ENCODE measurements at regions not wholly inside any gene's neighbourhood (a gene's known extent, or its start where the extent isn't known, plus 50 kb on each side); places are given as distances from the start of the nearest gene placed in this dataset.

- Histone ChIP-seq H4K20me1 (ENCODE audit: insufficient read depth) (no peaks in the 10 kb centered on the region), H2AFZ (ENCODE audit: low read depth, low read length, poor library complexity, severe bottlenecking) (no peak overlapping the region), H3K9ac (ENCODE audit: low read length) (no peak overlapping the region), H3K27ac (ENCODE audit: low read depth, low read length) (no peak overlapping the region), H3K4me1 (ENCODE audit: control insufficient read depth in 1 of 2, insufficient read depth in 2 of 2, low read length in 2 of 2) (peaks cover 11 to 21% of the 10 kb centered on the region in 2 experiments), H3K79me2 (ENCODE audit: insufficient read depth, low read length) (no peaks in the 10 kb centered on the region), H3K9me3 (ENCODE audit: control insufficient read depth in 1 of 2, insufficient read depth in 1 of 2, low read depth in 1 of 2, low read length in 2 of 2) (no peaks in the 10 kb centered on the region), H3K36me3 (ENCODE audit: control insufficient read depth in 1 of 2, insufficient read depth in 2 of 2, low read length in 2 of 2) (no peaks in the 10 kb centered on the region), H3K27me3 (ENCODE audit: insufficient read depth, low read length) (no peaks in the 10 kb centered on the region), H3K4me2 (ENCODE audit: low read length) (no peak overlapping the region), H3K4me3 (replicated peaks in 1 of 2; ENCODE audit: low read depth in 1 of 2, low read length in 2 of 2) (no peak overlapping the region), H3K9me2 (ENCODE audit: insufficient read depth) (no peaks in the 10 kb centered on the region)
- ATAC-seq (no peak), DNase-seq (ENCODE audit: low read depth, low spot score) (no peak)
- ChIA-PET RAD21 (ENCODE audit: low non-redundant PET in 1 of 2, low total read pairs in 2 of 2, uncharacterized antibody in 2 of 2, unreplicated experiment in 2 of 2) (no interaction called here), POLR2A (no interaction called here), CTCF (no interaction called here)
- no TSS peak for BruUV-seq (replicated peaks)
- intact Hi-C loops (cut with micrococcal nuclease) = no loop called here
- TF ChIP-seq CBX3 (IDR thresholded peaks at IDR 0.05; ENCODE audit: low read depth) (no peak), EZH2phosphoT487 (IDR thresholded peaks at IDR 0.05; ENCODE audit: borderline replicate concordance) (no peak), POLR2AphosphoS5 (IDR thresholded peaks at IDR 0.05; ENCODE audit: low read depth, low read length) (no peak), JUND (IDR thresholded peaks at IDR 0.05) (no peak), MAX (IDR thresholded peaks at IDR 0.05) (no peak), CTCF (IDR thresholded peaks at IDR 0.05 in 2 of 3, conservative IDR thresholded peaks at IDR 0.05 in 1 of 3; ENCODE audit: borderline replicate concordance in 1 of 3, insufficient read depth in 1 of 3, low read depth in 2 of 3, low read length in 2 of 3) (no peak), ATF3 (IDR thresholded peaks at IDR 0.05) (no peak)
Measured at GRCh38 chr3:56932866-56933265, 127.6 kb upstream of the SPATA12 start.

GRCh38 chr3:56931836-56932235 is 128.6 kb upstream of the SPATA12 start:
- Histone ChIP-seq H3K4me2 (ENCODE audit: low read length) (no peak overlapping the region), H3K9me2 (ENCODE audit: insufficient read depth) (no peaks in the 10 kb centered on the region), H3K79me2 (ENCODE audit: insufficient read depth, low read length) (no peaks in the 10 kb centered on the region), H3K4me1 (ENCODE audit: control insufficient read depth in 1 of 2, insufficient read depth in 2 of 2, low read length in 2 of 2) (peaks cover 11 to 23% of the 10 kb centered on the region in 2 experiments), H3K4me3 (replicated peaks in 1 of 2; ENCODE audit: low read depth in 1 of 2, low read length in 2 of 2) (no peak overlapping the region), H2AFZ (ENCODE audit: low read depth, low read length, poor library complexity, severe bottlenecking) (no peak overlapping the region), H3K36me3 (ENCODE audit: control insufficient read depth in 1 of 2, insufficient read depth in 2 of 2, low read length in 2 of 2) (no peaks in the 10 kb centered on the region), H3K9me3 (ENCODE audit: control insufficient read depth in 1 of 2, insufficient read depth in 1 of 2, low read depth in 1 of 2, low read length in 2 of 2) (no peaks in the 10 kb centered on the region), H4K20me1 (ENCODE audit: insufficient read depth) (no peaks in the 10 kb centered on the region), H3K27me3 (ENCODE audit: insufficient read depth, low read length) (no peaks in the 10 kb centered on the region), H3K27ac (ENCODE audit: low read depth, low read length) (no peak overlapping the region), H3K9ac (ENCODE audit: low read length) (no peak overlapping the region)
- ATAC-seq (no peak), DNase-seq (ENCODE audit: low read depth, low spot score) (no peak)
- ChIA-PET CTCF (no interaction called here), POLR2A (no interaction called here), RAD21 (ENCODE audit: low non-redundant PET in 1 of 2, low total read pairs in 2 of 2, uncharacterized antibody in 2 of 2, unreplicated experiment in 2 of 2) (no interaction called here)
- intact Hi-C loops (cut with micrococcal nuclease) = no loop called here
- BruUV-seq (replicated peaks) = no TSS peak
- TF ChIP-seq EZH2 (IDR thresholded peaks at IDR 0.05) = no peak
- no peak for TF ChIP-seq CBX3 (IDR thresholded peaks at IDR 0.05; ENCODE audit: low read depth)
- TF ChIP-seq ZFX (IDR thresholded peaks at IDR 0.05) = no peak
- TF ChIP-seq FOSL1 (IDR thresholded peaks at IDR 0.05; ENCODE audit: low read depth) = no peak
- no peak for TF ChIP-seq REST (IDR thresholded peaks at IDR 0.05; ENCODE audit: low read depth)
- TF ChIP-seq SIN3A (IDR thresholded peaks at IDR 0.05; ENCODE audit: low read depth) = no peak
- no peak for TF ChIP-seq CEBPB (IDR thresholded peaks at IDR 0.05; ENCODE audit: low read depth)
- TF ChIP-seq EGR1 (IDR thresholded peaks at IDR 0.05; ENCODE audit: low read depth) = no peak
- TF ChIP-seq ZBTB33 (IDR thresholded peaks at IDR 0.05; ENCODE audit: extremely low read depth, insufficient replicate concordance, low read length) = no peak

All from HCT116 (cell line).